ENCODE measurements at regions not wholly inside any gene's neighbourhood (a gene's known extent, or its start where the extent isn't known, plus 50 kb on each side); places are given as distances from the start of the nearest gene placed in this dataset.

GRCh38 chr9:135320331-135320730, 159.3 kb upstream of the PPP1R26 start:
- no peak for DNase-seq (ENCODE audit: low read depth)
- H3K4me3 ChIP-seq (ENCODE audit: low read depth, low read length): no peak overlapping the region
- no peak for TF ChIP-seq CTCF (IDR thresholded peaks at IDR 0.05; ENCODE audit: insufficient read depth, low read depth, low read length)

GRCh38 chr9:135320943-135321342, 158.6 kb upstream of the PPP1R26 start:
- H3K4me3 ChIP-seq (ENCODE audit: low read depth, low read length): no peak overlapping the region
- TF ChIP-seq CTCF (IDR thresholded peaks at IDR 0.05; ENCODE audit: insufficient read depth, low read depth, low read length): no peak
- no peak for DNase-seq (ENCODE audit: low read depth)

GRCh38 chr9:135321580-135321979, 158.0 kb upstream of the PPP1R26 start:
- no peak for TF ChIP-seq CTCF (IDR thresholded peaks at IDR 0.05; ENCODE audit: insufficient read depth, low read depth, low read length)
- no peak for DNase-seq (ENCODE audit: low read depth)
- no peak overlapping the region for H3K4me3 ChIP-seq (ENCODE audit: low read depth, low read length)

GRCh38 chr9:135324329-135324728, 155.3 kb upstream of the PPP1R26 start:
- DNase-seq (ENCODE audit: low read depth): no peak
- TF ChIP-seq CTCF (IDR thresholded peaks at IDR 0.05; ENCODE audit: insufficient read depth, low read depth, low read length): no peak

GRCh38 chr9:135326141-135326540, 153.4 kb upstream of the PPP1R26 start:
- no peak for DNase-seq (ENCODE audit: low read depth)
- no peak overlapping the region for H3K4me3 ChIP-seq (ENCODE audit: low read depth, low read length)
- TF ChIP-seq CTCF (IDR thresholded peaks at IDR 0.05; ENCODE audit: insufficient read depth, low read depth, low read length): no peak

More at GRCh38 chr9:135324329-135324728, 155.3 kb upstream of the PPP1R26 start:
- H3K4me3 ChIP-seq (ENCODE audit: low read depth, low read length): no peak overlapping the region

GRCh38 chr9:135326633-135327152, 152.9 kb upstream of the PPP1R26 start:
- no peak for TF ChIP-seq CTCF (IDR thresholded peaks at IDR 0.05; ENCODE audit: insufficient read depth, low read depth, low read length)
- H3K4me3 ChIP-seq (ENCODE audit: low read depth, low read length): no peak overlapping the region
- DNase-seq (ENCODE audit: low read depth): no peak
